ENCODE measurements at regions not wholly inside any gene's neighbourhood (a gene's known extent, or its start where the extent isn't known, plus 50 kb on each side); places are given as distances from the start of the nearest gene placed in this dataset.

- Histone ChIP-seq H3K36me3 (no peaks in the 10 kb centered on the region), H3K4me3 (no peak overlapping the region), H3K4me1 (no peaks in the 10 kb centered on the region), H3K27ac (no peak overlapping the region), H3K27me3 (no peaks in the 10 kb centered on the region), H3K9ac (ENCODE audit: low read depth in 2 of 2, low read length in 2 of 2) (no peak overlapping the region), H3K9me3 (no peaks in the 10 kb centered on the region)
- DNase-seq, result no peak
- intact Hi-C loops (cut with DNase I), result no loop called here
- TF ChIP-seq, protein P1, sequence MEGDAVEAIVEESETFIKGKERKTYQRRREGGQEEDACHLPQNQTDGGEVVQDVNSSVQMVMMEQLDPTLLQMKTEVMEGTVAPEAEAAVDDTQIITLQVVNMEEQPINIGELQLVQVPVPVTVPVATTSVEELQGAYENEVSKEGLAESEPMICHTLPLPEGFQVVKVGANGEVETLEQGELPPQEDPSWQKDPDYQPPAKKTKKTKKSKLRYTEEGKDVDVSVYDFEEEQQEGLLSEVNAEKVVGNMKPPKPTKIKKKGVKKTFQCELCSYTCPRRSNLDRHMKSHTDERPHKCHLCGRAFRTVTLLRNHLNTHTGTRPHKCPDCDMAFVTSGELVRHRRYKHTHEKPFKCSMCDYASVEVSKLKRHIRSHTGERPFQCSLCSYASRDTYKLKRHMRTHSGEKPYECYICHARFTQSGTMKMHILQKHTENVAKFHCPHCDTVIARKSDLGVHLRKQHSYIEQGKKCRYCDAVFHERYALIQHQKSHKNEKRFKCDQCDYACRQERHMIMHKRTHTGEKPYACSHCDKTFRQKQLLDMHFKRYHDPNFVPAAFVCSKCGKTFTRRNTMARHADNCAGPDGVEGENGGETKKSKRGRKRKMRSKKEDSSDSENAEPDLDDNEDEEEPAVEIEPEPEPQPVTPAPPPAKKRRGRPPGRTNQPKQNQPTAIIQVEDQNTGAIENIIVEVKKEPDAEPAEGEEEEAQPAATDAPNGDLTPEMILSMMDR (IDR thresholded peaks at IDR 0.05), result no peak
Observed at GRCh38 chr10:36362257-36362656, 720.2 kb upstream of the FZD8 start.

GRCh38 chr10:36358736-36359135 is 716.6 kb upstream of the FZD8 start:
- intact Hi-C loops (cut with DNase I), result no loop called here
- no peaks in the 10 kb centered on the region for H3K9me3 ChIP-seq
- H3K4me3 ChIP-seq, result no peak overlapping the region
- no peaks in the 10 kb centered on the region for H3K4me1 ChIP-seq
- no peak overlapping the region for H3K9ac ChIP-seq (ENCODE audit: low read depth in 2 of 2, low read length in 2 of 2)
- H3K36me3 ChIP-seq, result no peaks in the 10 kb centered on the region
- TF ChIP-seq, protein P1 (IDR thresholded peaks at IDR 0.05), result no peak
- no peaks in the 10 kb centered on the region for H3K27me3 ChIP-seq
- H3K27ac ChIP-seq, result no peak overlapping the region
- no peak for DNase-seq

DNA sequence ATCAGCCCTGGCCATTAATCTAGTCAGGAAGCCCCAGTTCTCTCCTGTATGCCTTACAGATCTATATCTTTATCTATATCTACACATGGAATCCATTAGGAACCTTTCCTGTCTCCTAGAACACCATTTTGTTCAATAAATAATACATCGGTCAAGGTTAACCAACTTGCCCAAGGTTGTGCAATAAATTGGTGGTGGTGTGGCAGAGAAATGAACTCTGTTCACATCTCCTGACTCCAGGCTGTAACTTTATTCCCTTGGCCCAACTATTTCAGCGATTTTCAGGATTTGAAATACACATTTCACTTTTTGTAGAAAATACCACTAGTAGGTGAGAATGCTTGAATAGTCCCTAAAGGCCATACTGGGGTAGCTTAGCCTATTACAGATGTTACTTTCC is 712.5 kb upstream of the FZD8 start:
- TF ChIP-seq, protein P1 (IDR thresholded peaks at IDR 0.05), result no peak
- intact Hi-C loops (cut with DNase I), result no loop called here
- no peaks in the 10 kb centered on the region for H3K36me3 ChIP-seq
- H3K4me1 ChIP-seq, result no peaks in the 10 kb centered on the region
- H3K9ac ChIP-seq (ENCODE audit: low read depth in 2 of 2, low read length in 2 of 2), result no peak overlapping the region
- H3K27me3 ChIP-seq, result no peaks in the 10 kb centered on the region
- H3K27ac ChIP-seq, result no peak overlapping the region
- DNase-seq, result no peak
- H3K9me3 ChIP-seq, result no peaks in the 10 kb centered on the region
- no peak overlapping the region for H3K4me3 ChIP-seq

DNA sequence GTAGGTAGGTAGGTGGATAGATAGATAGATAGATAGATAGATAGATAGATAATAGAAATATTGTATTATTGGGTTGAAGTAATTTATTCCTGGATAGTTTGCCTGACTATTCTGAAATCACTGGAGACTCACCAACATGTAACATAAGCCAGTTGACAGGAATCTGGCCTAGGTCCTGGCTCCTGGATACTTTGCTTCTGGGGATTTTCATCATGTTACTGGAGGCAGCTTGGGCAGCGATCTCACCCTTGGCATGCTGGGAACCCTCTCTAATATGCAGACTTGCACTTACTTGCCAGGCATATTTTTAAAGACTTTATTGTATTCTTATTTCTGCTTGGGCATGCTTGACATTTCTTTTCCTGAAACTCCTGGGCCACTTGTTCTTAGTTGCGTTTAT is 709.1 kb upstream of the FZD8 start:
- intact Hi-C loops (cut with DNase I), result no loop called here
- TF ChIP-seq, protein P1 (IDR thresholded peaks at IDR 0.05), result no peak

DNA sequence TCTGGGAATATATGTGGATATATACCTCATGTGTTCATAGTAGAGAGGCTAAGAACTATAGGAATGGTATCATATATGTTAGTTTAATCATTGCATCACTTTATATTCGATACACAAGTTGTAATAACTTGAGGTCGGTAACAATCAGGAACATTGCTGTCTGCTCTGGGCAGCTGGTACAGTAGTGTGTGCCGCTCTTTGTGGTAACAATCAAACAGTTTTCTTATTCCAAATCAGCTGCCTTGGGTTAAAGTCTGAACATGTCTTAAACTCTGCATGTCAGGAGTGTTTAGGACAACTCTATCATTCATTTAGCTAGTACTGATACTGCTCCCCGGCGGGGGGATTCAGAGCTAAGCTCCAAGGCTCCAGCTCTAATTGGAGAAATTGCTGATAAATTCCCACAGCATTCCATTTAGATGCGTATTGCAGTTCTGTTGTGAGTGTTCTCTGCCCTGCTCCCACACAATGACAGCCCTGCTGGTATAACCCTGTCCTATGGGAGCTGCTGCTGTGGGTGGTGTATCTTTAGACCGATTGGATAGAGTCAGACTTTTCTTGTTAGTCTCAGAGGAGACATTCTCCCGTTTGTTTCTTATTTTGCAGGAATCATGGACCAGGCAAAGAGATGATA is 707.5 kb upstream of the FZD8 start:
- Histone ChIP-seq H3K9me3 (no peaks in the 10 kb centered on the region), H3K27me3 (no peaks in the 10 kb centered on the region), H3K9ac (ENCODE audit: low read depth in 2 of 2, low read length in 2 of 2) (no peak overlapping the region), H3K36me3 (no peaks in the 10 kb centered on the region), H3K27ac (no peak overlapping the region), H3K4me3 (no peak overlapping the region), H3K4me1 (no peaks in the 10 kb centered on the region)
- TF ChIP-seq, protein P1 (IDR thresholded peaks at IDR 0.05), result no peak
- no peak for DNase-seq
- intact Hi-C loops (cut with DNase I), result no loop called here

More for the DNA sequence above, 709.1 kb upstream of the FZD8 start:
- Histone ChIP-seq H3K9me3 (no peaks in the 10 kb centered on the region), H3K27ac (no peak overlapping the region), H3K36me3 (no peaks in the 10 kb centered on the region), H3K27me3 (no peaks in the 10 kb centered on the region), H3K4me1 (no peaks in the 10 kb centered on the region), H3K9ac (ENCODE audit: low read depth in 2 of 2, low read length in 2 of 2) (no peak overlapping the region), H3K4me3 (no peak overlapping the region)
- DNase-seq, result no peak
